HEK293 (cell line): ENCODE measurements at regions not wholly inside any gene's neighbourhood (a gene's known extent, or its start where the extent isn't known, plus 50 kb on each side); places are given as distances from the start of the nearest gene placed in this dataset.

ENCODE experiments used
- KLF10 ChIP-seq: fragments of 450-650 bp; IDR thresholded peaks from 2 replicates; pipeline ENCODE4 v1.5.1; 2018; ENCODE audit warnings: missing biosample characterization, mild to moderate bottlenecking, missing genetic modification characterization
- KLF7 ChIP-seq: fragments of 450-650 bp; formaldehyde crosslinking; IDR thresholded peaks from 2 replicates; pipeline ENCODE4 v1.5.1; 2016; ENCODE audit warnings: missing biosample characterization, missing genetic modification characterization, borderline replicate concordance
- MEIS1 ChIP-seq: sonication (generic); formaldehyde crosslinking; IDR thresholded peaks from 2 replicates; pipeline ENCODE4 v1.8.1; 2022; ENCODE audit warnings: missing genetic modification reagents, mild to moderate bottlenecking, borderline replicate concordance
- REST ChIP-seq: fragments of 450-650 bp; formaldehyde crosslinking; IDR thresholded peaks from 2 replicates; pipeline ENCODE4 v1.5.1; 2016; ENCODE audit warnings: missing biosample characterization, missing genetic modification characterization
- ZBTB49 ChIP-seq: fragments of 450-650 bp; formaldehyde crosslinking; IDR thresholded peaks from 2 replicates; pipeline ENCODE4 v1.5.1; 2016; ENCODE audit warnings: missing biosample characterization, missing genetic modification characterization, low read depth
- ZNF37A ChIP-seq: fragments of 450-650 bp; IDR thresholded peaks from 2 replicates; pipeline ENCODE4 v1.5.1; 2018; ENCODE audit warnings: missing biosample characterization, missing genetic modification characterization
- ZNF571 ChIP-seq: fragments of 450-650 bp; formaldehyde crosslinking; IDR thresholded peaks from 2 replicates; pipeline ENCODE4 v1.5.0; 2017; ENCODE audit warnings: missing biosample characterization, missing genetic modification characterization
- ZNF600 ChIP-seq: fragments of 450-650 bp; formaldehyde crosslinking; IDR thresholded peaks from 2 replicates; pipeline ENCODE4 v1.5.1; 2016; ENCODE audit warnings: missing biosample characterization, missing genetic modification characterization
- TF ChIP-seq, protein P1 (sequence below): fragments of 450-650 bp; formaldehyde crosslinking; IDR thresholded peaks from 2 replicates; pipeline ENCODE4 v1.5.1; 2016; ENCODE audit warnings: missing biosample characterization, missing genetic modification characterization
- TF ChIP-seq, protein P2 (sequence below): fragments of 450-650 bp; formaldehyde crosslinking; IDR thresholded peaks from 2 replicates; pipeline ENCODE4 v1.5.1; 2016; ENCODE audit warnings: missing biosample characterization, missing genetic modification characterization, borderline replicate concordance

DNA sequence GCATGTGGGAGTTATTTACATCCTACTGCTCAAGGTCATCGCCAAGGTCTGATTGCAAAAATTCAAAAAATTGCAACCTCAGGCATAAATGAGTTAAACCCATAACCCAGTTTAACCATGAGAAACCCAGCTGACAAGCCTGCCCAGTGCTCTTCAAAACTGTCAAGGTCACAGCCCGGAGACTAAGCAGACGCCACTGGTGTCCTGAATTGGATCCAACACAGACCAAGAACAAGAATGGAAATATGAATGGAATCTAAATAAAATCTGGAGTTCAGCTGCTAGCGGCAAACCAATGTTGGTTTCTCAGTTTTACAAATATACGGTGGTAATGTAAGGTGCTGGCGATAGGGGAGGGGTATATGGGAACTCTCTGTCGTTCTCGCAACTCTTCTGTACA is 201.5 kb upstream of the MVB12B start:
- TF ChIP-seq ZNF600 (tag by site-specific recombination) (no peak), KLF10 (tag by site-specific recombination) (no peak), ZBTB49 (no peak), REST (no peak), MEIS1 (no peak), KLF7 (tag by site-specific recombination) (no peak), ZNF571 (tag by site-specific recombination) (no peak), ZNF37A (tag by site-specific recombination) (no peak)
- TF ChIP-seq, protein P1, sequence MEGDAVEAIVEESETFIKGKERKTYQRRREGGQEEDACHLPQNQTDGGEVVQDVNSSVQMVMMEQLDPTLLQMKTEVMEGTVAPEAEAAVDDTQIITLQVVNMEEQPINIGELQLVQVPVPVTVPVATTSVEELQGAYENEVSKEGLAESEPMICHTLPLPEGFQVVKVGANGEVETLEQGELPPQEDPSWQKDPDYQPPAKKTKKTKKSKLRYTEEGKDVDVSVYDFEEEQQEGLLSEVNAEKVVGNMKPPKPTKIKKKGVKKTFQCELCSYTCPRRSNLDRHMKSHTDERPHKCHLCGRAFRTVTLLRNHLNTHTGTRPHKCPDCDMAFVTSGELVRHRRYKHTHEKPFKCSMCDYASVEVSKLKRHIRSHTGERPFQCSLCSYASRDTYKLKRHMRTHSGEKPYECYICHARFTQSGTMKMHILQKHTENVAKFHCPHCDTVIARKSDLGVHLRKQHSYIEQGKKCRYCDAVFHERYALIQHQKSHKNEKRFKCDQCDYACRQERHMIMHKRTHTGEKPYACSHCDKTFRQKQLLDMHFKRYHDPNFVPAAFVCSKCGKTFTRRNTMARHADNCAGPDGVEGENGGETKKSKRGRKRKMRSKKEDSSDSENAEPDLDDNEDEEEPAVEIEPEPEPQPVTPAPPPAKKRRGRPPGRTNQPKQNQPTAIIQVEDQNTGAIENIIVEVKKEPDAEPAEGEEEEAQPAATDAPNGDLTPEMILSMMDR (tag by site-specific recombination): no peak
- TF ChIP-seq, protein P2, sequence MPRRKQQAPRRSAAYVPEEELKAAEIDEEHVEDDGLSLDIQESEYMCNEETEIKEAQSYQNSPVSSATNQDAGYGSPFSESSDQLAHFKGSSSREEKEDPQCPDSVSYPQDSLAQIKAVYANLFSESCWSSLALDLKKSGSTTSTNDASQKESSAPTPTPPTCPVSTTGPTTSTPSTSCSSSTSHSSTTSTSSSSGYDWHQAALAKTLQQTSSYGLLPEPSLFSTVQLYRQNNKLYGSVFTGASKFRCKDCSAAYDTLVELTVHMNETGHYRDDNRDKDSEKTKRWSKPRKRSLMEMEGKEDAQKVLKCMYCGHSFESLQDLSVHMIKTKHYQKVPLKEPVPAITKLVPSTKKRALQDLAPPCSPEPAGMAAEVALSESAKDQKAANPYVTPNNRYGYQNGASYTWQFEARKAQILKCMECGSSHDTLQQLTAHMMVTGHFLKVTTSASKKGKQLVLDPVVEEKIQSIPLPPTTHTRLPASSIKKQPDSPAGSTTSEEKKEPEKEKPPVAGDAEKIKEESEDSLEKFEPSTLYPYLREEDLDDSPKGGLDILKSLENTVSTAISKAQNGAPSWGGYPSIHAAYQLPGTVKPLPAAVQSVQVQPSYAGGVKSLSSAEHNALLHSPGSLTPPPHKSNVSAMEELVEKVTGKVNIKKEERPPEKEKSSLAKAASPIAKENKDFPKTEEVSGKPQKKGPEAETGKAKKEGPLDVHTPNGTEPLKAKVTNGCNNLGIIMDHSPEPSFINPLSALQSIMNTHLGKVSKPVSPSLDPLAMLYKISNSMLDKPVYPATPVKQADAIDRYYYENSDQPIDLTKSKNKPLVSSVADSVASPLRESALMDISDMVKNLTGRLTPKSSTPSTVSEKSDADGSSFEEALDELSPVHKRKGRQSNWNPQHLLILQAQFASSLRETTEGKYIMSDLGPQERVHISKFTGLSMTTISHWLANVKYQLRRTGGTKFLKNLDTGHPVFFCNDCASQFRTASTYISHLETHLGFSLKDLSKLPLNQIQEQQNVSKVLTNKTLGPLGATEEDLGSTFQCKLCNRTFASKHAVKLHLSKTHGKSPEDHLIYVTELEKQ: no peak
